SJSA1 (cell line): ENCODE measurements at regions not wholly inside any gene's neighbourhood (a gene's known extent, or its start where the extent isn't known, plus 50 kb on each side); places are given as distances from the start of the nearest gene placed in this dataset.
A peak's percentile ranks its signal among the peaks of the same experiment; 100 is the strongest.

Experiments
- DNase-seq, 2 experiments: peaks; one replicate each; pipeline ENCODE4 v3.0.0-alpha.2; 2015 to 2020; ENCODE audit warnings: low spot score in 2 of 2, low read depth in 1 of 2
- H3K27ac ChIP-seq: fragments of 250-450 bp; sonication (Bioruptor Pico); 2 replicates; pipeline ENCODE4 v1.5.1; 2020; ENCODE audit warnings: mild to moderate bottlenecking, moderate library complexity
- H3K27me3 ChIP-seq: fragments of 250-450 bp; sonication (Bioruptor Pico); replicated peaks from 2 replicates; pipeline ENCODE4 v1.5.1; 2020; ENCODE audit warnings: mild to moderate bottlenecking, moderate library complexity
- H3K36me3 ChIP-seq: fragments of 250-450 bp; sonication (Bioruptor Pico); 2 replicates; pipeline ENCODE4 v1.5.1; 2020; ENCODE audit warnings: mild to moderate bottlenecking
- H3K4me1 ChIP-seq: fragments of 250-450 bp; sonication (Bioruptor Pico); replicated peaks from 2 replicates; pipeline ENCODE4 v1.6.1; 2021; ENCODE audit warnings: mild to moderate bottlenecking
- H3K4me3 ChIP-seq: fragments of 250-450 bp; sonication (Bioruptor Pico); 2 replicates; pipeline ENCODE4 v1.5.1; 2020; ENCODE audit warnings: mild to moderate bottlenecking
- H3K9me3 ChIP-seq: fragments of 250-450 bp; sonication (Bioruptor Pico); replicated peaks from 2 replicates; pipeline ENCODE4 v1.5.1; 2020; ENCODE audit warnings: mild to moderate bottlenecking

DNA sequence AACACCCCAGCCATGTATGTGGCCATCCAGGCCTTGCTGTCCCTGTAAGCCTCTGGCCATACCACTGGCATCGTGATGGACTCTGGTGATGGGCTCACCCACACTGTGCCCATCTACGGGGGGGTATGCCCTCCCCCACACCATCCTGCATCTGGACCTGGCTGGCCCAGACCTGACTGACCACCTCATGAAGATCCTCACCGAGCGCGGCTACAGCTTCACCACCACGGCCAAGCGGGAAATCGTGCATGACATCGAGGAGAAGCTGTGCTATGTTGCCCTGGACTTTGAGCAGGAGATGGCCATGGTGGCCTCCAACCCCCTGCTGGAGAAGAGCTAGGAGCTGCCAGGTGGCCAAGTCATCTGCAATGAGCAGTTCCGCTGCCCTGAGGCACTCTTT lies 80.4 kb upstream of the ZCCHC2 start:
- Histone ChIP-seq H3K27me3 (no peaks in the 10 kb centered on the region), H3K4me1 (no peaks in the 10 kb centered on the region), H3K9me3 (no peaks in the 10 kb centered on the region), H3K36me3 (no peaks in the 10 kb centered on the region), H3K4me3 (no peak overlapping the region), H3K27ac (no peak overlapping the region)
- DNase-seq = no peak

DNA sequence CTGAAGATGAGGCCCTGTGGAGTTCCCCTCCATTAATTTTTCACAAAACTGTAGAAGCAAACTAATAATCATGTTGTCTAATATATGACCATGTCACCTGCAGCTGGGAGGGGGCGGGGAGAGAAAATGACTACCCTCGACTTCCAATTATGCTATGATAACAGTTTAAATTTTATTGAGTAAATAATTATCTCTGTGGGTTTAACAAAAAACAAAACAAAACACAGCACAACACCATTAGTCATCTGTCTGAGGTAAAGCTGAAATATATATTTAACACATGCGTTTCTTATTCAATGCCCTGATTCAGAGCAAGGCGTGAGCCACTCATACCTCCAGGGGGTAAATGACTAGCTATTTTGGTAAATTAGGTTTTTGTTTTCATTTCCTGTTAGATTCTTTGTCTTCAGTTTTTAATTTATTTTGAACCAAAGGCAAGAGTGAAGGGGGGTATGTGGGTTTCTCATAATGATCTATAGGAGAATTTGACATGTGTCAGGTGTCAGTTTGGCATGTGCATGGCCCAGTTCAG lies 77.4 kb upstream of the ZCCHC2 start:
- Histone ChIP-seq H3K4me1 (peaks cover 4% of the 10 kb centered on the region), H3K36me3 (no peaks in the 10 kb centered on the region), H3K4me3 (no peak overlapping the region), H3K27me3 (no peaks in the 10 kb centered on the region), H3K9me3 (no peaks in the 10 kb centered on the region), H3K27ac (no peak overlapping the region)
- no peak for DNase-seq

DNA sequence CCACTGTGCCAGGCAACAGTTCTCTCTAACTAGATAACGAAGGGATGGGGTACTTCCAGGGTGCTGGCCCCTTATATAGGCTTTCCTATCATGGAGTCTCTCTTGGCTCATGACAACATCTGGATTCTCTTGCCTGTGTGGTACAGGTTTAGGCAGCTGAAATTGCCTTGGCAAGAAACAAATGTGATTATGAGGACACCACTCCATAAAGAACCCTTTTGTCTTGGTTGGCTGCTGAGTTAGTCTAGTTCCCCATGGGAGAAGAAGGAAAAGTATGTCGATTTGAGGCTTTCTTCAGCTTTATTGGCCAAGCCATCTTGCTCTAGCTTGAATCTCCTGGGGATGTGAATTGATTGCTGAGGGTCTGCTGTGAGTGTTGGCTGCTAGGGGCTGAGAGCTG lies 76.3 kb upstream of the ZCCHC2 start:
- Histone ChIP-seq H3K36me3 (no peaks in the 10 kb centered on the region), H3K4me3 (no peak overlapping the region), H3K9me3 (no peaks in the 10 kb centered on the region), H3K4me1 (peaks cover 14% of the 10 kb centered on the region), H3K27ac (no peak overlapping the region), H3K27me3 (no peaks in the 10 kb centered on the region)
- DNase-seq = no peak

DNA sequence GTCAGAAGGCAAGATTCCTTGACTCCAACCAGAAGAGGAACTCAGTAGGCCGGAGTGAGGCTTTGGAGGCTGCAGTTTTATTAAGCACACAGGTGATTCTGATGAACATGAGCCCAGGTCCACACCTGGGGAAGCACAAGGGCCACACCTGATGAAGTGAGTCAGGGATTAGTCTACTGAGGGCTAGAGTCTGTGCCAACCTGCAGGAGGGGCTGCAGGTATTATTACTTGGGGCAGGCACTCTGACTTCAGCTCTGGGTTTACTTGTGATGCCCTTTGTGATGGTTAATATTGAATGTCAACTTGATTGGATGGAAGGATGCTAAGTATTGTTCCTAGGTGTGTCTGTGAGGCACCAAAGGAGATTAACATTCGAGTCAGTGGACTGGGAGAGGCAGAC lies 75.2 kb upstream of the ZCCHC2 start:
- H3K9me3 ChIP-seq = no peaks in the 10 kb centered on the region
- H3K27me3 ChIP-seq = no peaks in the 10 kb centered on the region
- no peak overlapping the region for H3K4me3 ChIP-seq
- H3K4me1 ChIP-seq = peaks cover 14% of the 10 kb centered on the region
- H3K27ac ChIP-seq = no peak overlapping the region
- no peaks in the 10 kb centered on the region for H3K36me3 ChIP-seq
- DNase-seq = no peak

DNA sequence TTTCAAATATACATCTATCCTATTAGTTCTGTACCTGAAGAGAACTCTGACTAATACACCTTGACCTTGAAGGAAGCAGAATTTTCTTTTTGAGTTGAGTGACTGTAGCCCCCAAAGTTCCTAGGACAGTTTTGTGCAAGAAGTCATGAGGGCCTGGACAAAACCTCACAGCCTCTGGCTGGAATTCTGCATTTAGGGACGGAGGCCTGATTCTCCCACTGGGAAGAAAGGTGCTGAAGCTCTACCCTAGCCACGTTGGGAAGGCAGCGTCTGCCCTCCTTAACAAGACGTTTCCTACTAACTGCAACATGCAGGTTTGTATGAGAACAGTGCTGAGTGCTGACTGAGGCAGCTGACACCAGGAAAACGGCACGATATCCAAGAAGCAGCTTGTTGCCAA lies 74.4 kb upstream of the ZCCHC2 start:
- Histone ChIP-seq H3K27me3 (no peaks in the 10 kb centered on the region), H3K36me3 (no peaks in the 10 kb centered on the region), H3K4me3 (no peak overlapping the region), H3K4me1 (peaks cover 14% of the 10 kb centered on the region), H3K27ac (no peak overlapping the region), H3K9me3 (no peaks in the 10 kb centered on the region)
- no peak for DNase-seq

DNA sequence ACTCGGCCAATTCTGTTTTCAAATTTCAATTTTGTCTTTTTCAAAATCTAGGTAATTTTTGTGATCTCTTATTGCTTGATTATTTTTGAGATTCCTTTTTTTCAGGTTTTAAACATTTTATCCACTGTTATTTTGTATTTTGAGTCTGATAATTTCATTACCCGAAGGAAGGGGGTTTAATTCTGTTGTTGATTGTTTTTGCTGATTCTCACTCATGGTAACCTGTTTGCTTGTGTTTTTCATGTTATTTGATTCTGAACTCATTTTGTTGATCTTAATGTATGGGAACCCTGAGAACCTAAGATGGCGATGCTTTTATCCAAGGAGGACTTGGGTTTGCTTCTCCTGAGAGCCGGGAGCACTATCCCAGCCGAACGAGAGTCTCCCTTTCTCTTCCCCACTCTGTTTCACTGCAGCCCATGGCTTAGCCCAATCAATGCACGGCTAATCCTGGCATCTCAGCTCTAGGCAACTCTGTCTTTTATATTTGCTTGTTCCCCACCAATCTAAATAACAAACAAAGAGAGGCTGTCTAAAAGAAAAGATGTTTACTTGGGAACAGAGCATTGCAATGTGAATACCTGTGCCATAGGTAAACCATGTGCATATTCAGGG lies 73.2 kb upstream of the ZCCHC2 start:
- H3K4me3 ChIP-seq = no peak overlapping the region
- no peak for DNase-seq
- H3K27me3 ChIP-seq = no peaks in the 10 kb centered on the region
- H3K4me1 ChIP-seq = peaks cover 14% of the 10 kb centered on the region
- no peaks in the 10 kb centered on the region for H3K36me3 ChIP-seq
- H3K9me3 ChIP-seq = no peaks in the 10 kb centered on the region
- H3K27ac ChIP-seq = no peak overlapping the region

DNA sequence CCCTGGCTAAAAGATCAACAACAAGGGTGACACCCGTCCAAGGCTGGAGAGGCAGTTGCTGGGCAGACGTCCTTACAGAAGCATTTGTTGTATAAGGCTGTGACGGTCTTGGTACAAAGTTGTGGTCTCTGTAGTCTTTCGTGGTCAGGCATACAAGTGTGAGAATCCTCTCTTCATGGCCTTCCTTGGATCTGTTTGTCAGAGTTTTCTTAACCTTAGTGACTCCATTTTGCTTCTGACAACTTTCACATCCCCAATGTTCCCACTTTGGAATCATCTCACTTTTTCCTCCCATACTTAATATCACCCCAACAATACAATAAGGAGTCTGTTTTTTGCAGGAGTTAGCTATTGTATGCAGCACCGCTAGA lies 72.7 kb upstream of the ZCCHC2 start:
- no peaks in the 10 kb centered on the region for H3K36me3 ChIP-seq
- H3K9me3 ChIP-seq = no peaks in the 10 kb centered on the region
- no peak for DNase-seq
- no peaks in the 10 kb centered on the region for H3K27me3 ChIP-seq
- H3K4me1 ChIP-seq = peaks cover 14% of the 10 kb centered on the region
- H3K4me3 ChIP-seq = no peak overlapping the region
- H3K27ac ChIP-seq = no peak overlapping the region; the same call in 1 of the 2 replicates

DNA sequence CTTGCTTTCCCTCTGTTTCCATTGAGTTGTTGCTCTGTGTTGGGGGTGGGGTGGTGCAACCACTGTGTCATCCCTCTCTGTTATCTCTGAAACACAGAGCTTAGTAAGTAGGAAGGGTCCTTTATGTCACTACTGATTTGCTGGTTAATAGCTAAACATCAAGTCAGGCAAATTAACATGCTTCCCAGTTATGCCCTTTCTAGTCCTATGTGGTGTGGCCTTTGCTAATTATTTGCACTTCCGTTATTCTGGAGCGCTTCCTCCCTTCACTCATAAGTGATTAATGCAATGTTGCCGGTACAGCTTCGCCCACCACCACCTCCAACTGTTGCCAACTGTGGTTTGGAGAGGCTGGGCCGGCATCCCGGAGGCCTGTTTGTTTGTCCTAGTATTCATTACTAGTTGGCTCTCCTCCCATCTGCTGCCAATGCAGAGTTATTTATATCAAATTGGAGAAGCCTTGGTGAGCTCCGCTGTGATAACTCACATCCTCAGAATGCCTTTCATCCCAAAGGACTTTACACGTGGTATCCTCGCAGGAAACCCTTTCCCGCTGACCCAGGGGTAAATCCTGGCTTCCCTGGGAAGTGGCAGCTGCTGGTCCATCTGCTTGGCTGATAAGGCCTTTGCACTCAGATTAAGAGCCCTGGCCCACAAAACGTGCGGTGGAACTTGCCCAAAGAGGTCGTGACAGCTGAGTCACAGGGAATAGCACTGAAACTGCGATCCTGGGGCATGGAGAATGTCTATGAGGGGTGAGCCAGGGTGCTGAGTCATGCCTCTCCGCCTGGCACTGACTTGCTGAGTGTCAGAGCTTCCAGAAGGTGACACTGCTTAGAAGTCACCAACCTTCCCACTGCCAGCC lies 72.0 kb upstream of the ZCCHC2 start:
- H3K36me3 ChIP-seq = no peaks in the 10 kb centered on the region
- H3K27ac ChIP-seq = no peak overlapping the region; the same call in 1 of the 2 replicates
- H3K27me3 ChIP-seq = no peaks in the 10 kb centered on the region
- peak; percentile 62 to 75 for DNase-seq
- peaks cover 14% of the 10 kb centered on the region for H3K4me1 ChIP-seq
- H3K9me3 ChIP-seq = no peaks in the 10 kb centered on the region
- H3K4me3 ChIP-seq = no peak overlapping the region

DNA sequence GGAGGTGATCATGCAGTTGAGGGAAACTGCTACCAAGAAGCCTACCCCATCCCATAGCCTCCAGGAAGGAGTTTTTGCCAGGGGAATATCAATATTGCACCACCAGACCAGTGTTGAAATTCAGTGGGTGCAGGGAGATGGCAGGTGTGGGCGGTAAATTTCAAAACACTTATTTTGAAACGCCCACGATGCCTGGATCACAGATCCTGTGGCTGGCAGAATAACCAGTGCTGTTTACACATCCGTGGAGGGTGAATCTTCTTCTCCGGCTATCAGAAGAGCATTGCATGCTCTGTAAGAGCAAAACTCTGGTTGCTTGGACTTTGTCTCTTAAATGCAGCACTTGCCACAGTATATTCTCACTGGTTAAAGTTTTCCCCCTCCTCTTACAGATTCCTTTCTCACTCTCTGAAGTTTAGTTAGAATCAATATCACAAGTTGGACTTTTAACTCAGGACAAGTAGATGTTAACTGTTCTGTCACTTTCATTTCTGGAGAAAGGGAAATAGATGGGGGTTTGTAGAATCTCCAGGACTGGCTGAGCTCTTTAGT lies 70.5 kb upstream of the ZCCHC2 start:
- H3K4me3 ChIP-seq = no peak overlapping the region
- no peaks in the 10 kb centered on the region for H3K27me3 ChIP-seq
- H3K36me3 ChIP-seq = no peaks in the 10 kb centered on the region
- no peaks in the 10 kb centered on the region for H3K9me3 ChIP-seq
- no peak overlapping the region for H3K27ac ChIP-seq
- DNase-seq = no peak
- H3K4me1 ChIP-seq = peaks cover 14% of the 10 kb centered on the region

DNA sequence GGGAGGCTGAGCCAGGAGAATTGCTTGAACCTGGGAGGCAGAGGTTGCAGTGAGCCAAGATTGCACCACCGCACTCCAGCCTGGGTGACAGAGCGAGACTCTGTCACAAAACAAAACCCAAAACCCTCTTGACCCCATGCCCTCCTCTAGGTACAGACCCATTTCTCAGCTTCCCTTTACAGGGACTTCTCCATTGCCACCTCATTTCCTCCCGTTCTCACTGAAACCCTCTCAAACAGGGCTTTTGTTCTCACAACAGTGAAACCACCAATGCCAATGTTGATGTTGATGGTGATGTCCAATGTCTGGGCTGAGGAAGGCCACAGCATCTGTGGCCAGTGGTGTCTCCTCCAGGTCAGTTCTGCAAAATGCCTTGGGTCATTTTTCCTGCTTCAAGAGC lies 69.0 kb upstream of the ZCCHC2 start:
- no peak for DNase-seq
- Histone ChIP-seq H3K36me3 (no peaks in the 10 kb centered on the region), H3K4me3 (no peak overlapping the region), H3K4me1 (peaks cover 14% of the 10 kb centered on the region), H3K27me3 (no peaks in the 10 kb centered on the region), H3K9me3 (no peaks in the 10 kb centered on the region), H3K27ac (no peak overlapping the region)

DNA sequence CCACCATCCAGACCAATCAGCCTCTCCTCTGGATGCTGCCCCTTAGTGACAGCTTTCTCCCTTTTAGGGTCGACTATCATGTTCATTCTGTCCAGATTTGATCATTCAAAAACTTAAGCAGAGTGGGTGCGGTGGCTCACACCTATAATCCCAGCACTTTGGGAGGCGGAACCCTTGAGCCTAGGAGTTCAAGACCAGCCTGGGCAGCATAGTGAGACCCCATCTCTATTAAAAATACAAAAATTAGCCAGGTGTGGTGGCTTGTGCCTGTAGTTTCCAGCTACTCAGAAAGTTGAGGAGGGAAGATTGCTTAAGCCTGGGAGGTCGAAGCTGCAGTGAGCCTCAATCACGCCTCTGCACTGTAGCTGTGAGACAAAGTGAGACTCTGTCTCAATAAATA lies 68.3 kb upstream of the ZCCHC2 start:
- no peaks in the 10 kb centered on the region for H3K27me3 ChIP-seq
- no peaks in the 10 kb centered on the region for H3K36me3 ChIP-seq
- H3K4me1 ChIP-seq = peaks cover 14% of the 10 kb centered on the region
- no peak overlapping the region for H3K4me3 ChIP-seq
- H3K9me3 ChIP-seq = no peaks in the 10 kb centered on the region
- H3K27ac ChIP-seq = no peak overlapping the region
- DNase-seq = no peak

DNA sequence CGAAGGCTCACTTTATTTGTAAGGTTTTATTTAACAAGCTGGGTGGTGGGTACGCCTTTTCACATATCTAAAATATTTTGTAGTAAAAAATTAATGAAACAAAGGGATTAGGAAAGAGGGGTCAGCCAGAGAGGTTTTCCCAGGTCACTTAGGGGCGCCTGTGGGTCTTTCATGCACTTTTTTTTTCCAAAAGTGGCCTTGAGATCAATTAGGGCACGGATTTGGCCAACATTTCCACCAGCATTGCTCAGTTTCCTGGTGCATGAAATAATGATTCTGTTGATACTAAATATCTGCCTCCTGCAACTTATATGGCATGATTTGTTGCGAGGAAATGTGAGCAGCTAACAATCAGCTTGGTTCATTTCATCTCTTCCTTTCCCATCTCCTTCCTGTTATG lies 67.6 kb upstream of the ZCCHC2 start:
- Histone ChIP-seq H3K4me1 (peaks cover 13% of the 10 kb centered on the region), H3K27ac (no peak overlapping the region), H3K4me3 (no peak overlapping the region), H3K36me3 (no peaks in the 10 kb centered on the region), H3K27me3 (no peaks in the 10 kb centered on the region), H3K9me3 (no peaks in the 10 kb centered on the region)
- DNase-seq = no peak

DNA sequence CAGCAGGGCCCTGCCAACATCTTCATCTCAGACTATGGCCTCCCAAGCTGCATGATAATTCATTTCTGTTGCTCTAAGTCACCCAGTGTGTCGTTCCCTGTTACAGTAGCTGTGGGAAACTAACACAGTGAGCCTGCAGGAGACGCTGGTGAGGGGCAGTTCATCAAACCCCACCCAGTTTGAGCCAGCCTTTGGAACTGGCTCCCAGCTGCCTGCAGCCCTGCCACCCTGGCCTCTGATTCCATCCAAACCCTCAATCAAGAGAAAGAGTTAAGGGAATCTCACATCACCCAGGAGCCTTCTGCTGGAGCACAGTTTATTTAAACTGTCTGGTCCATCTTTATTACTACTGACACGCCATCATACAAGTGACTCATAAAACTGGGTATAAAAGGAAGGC lies 64.9 kb upstream of the ZCCHC2 start:
- Histone ChIP-seq H3K9me3 (no peaks in the 10 kb centered on the region), H3K4me1 (no peaks in the 10 kb centered on the region), H3K27ac (no peak overlapping the region), H3K4me3 (no peak overlapping the region), H3K36me3 (no peaks in the 10 kb centered on the region), H3K27me3 (no peaks in the 10 kb centered on the region)
- no peak for DNase-seq

DNA sequence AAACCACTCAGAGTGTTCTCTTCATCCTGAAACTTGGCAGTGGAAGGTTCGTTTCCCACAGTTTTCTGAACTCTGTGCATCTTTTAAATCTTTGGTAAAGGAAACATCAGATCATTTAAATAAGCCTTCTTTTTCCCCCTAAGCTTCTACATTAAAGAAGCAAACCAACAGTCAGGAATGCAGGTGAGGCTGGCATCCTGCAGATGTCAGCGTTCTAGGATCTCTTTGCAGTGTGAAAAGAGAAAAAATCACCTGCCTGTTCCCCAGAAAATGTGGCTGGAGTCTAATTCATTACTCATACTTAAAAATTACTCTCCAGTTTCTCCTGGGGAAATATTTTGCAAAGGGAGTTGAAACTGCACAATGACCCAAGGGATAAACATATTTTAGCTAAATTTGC lies 64.5 kb upstream of the ZCCHC2 start:
- H3K27ac ChIP-seq = no peak overlapping the region
- no peaks in the 10 kb centered on the region for H3K27me3 ChIP-seq
- H3K9me3 ChIP-seq = no peaks in the 10 kb centered on the region
- H3K4me3 ChIP-seq = no peak overlapping the region
- no peak for DNase-seq
- no peaks in the 10 kb centered on the region for H3K4me1 ChIP-seq
- no peaks in the 10 kb centered on the region for H3K36me3 ChIP-seq
